DMS53 treated with DMSO at 0.1 percent for 48 hours (cell line): ENCODE measurements at regions not wholly inside any gene's neighbourhood (a gene's known extent, or its start where the extent isn't known, plus 50 kb on each side); places are given as distances from the start of the nearest gene placed in this dataset.
"Not testable (repeated sequence)": the region's sequence is repeated elsewhere in the genome, so short reads cannot be mapped to it uniquely, and the experiment has no call there.

ENCODE experiments used
- DNase-seq: peaks from one replicate; lab custom pipeline; 2025; ENCODE audit not compliant: unreplicated experiment; lab: John Stamatoyannopoulos, UW

GRCh38 chr2:3899536-3900155 is 196.3 kb downstream of the DCDC2C start:
- no peak for DNase-seq

- DNase-seq = no peak
These were observed 198.8 kb downstream of the DCDC2C start for GRCh38 chr2:3902131-3902530.

GRCh38 chr2:3904061-3904460 is 200.7 kb downstream of the DCDC2C start:
- no peak for DNase-seq

GRCh38 chr2:3908498-3908897 is 205.1 kb downstream of the DCDC2C start:
- not testable (repeated sequence) for DNase-seq

GRCh38 chr2:3911882-3912455 is 208.6 kb downstream of the DCDC2C start:
- DNase-seq = no peak

GRCh38 chr2:3913166-3913565 is 209.8 kb downstream of the DCDC2C start:
- no peak for DNase-seq

- no peak for DNase-seq
These were observed 210.9 kb downstream of the DCDC2C start for GRCh38 chr2:3914241-3914640.

GRCh38 chr2:3927031-3927430 is 223.7 kb downstream of the DCDC2C start:
- DNase-seq = no peak

GRCh38 chr2:3929374-3929773 is 226.0 kb downstream of the DCDC2C start:
- no peak for DNase-seq

- no peak for DNase-seq
These were observed 226.9 kb downstream of the DCDC2C start for GRCh38 chr2:3930246-3930645.

GRCh38 chr2:3940661-3941060 is 237.3 kb downstream of the DCDC2C start:
- no peak for DNase-seq

GRCh38 chr2:3942841-3943240 is 239.5 kb downstream of the DCDC2C start:
- DNase-seq = no peak

GRCh38 chr2:3944071-3944470 is 240.7 kb downstream of the DCDC2C start:
- DNase-seq = no peak

GRCh38 chr2:3944841-3945240 is 241.5 kb downstream of the DCDC2C start:
- no peak for DNase-seq

GRCh38 chr2:3948191-3948590 is 244.8 kb downstream of the DCDC2C start:
- DNase-seq = no peak

GRCh38 chr2:3951131-3951954 is 248.0 kb downstream of the DCDC2C start:
- DNase-seq = no peak

GRCh38 chr2:3952866-3953516 is 249.6 kb downstream of the DCDC2C start:
- DNase-seq = no peak

GRCh38 chr2:3954261-3954660 is 250.9 kb downstream of the DCDC2C start:
- no peak for DNase-seq

- DNase-seq = no peak
These were observed 253.0 kb downstream of the DCDC2C start for GRCh38 chr2:3956406-3956805.

- DNase-seq = no peak
These were observed 253.5 kb downstream of the DCDC2C start for GRCh38 chr2:3956892-3957291.

- DNase-seq = no peak
These were observed 255.1 kb downstream of the DCDC2C start for GRCh38 chr2:3958465-3958864.

- no peak for DNase-seq
These were observed 255.6 kb downstream of the DCDC2C start for GRCh38 chr2:3958969-3959368.
